ENCODE measurements at regions not wholly inside any gene's neighbourhood (a gene's known extent, or its start where the extent isn't known, plus 50 kb on each side); places are given as distances from the start of the nearest gene placed in this dataset.

DNA sequence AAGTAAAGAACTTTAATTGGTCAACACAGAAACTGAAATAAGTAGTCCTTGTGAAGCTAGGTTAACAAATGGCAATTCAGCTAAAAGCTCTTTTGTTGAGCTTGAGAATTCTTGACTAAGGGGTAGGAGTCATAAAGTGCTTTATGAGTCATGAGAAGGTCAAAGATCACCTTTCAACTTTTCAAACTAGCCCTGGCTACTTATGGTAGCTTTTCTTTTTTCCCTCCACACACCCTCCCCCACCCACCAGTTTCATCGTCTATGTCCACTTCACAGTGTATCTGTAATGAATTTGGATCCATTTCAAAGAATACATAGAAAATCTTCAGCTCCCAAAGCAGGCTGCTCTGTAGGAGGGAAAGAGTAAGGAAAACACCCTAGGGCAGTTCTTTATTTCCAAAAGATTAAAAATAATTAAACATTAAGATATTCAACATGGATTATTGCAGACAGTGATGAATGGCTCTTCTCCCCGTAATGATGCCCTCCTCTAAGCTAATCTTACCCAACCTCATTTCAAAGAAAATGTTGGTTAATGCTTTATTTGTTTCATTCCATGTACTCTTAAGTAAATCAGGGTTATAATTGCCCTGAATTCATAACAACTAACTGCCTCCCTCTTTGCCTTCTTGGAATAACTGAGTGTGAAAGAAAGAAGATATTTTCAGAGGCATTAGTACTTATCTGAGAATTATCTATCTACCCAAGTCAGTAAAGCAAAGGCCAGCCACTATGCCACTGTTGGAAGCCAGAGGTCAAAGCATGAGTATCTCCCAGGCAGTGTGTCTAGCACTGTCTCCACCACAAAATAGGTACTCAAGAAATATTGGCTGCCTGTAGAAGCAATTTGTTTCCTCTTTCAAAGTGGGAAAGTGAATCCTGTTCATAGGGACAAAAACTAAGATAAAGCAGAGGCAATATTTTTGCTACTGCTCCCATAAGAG is 290.6 kb downstream of the PIK3R1 start:
- peak overlapping the region; percentile 88 for H2AFZ ChIP-seq (ENCODE audit: low read depth, low read length, poor library complexity, severe bottlenecking)
- peak; percentile 60 for DNase-seq (ENCODE audit: low read depth, low spot score)
- H3K4me1 ChIP-seq (ENCODE audit: control insufficient read depth in 1 of 2, insufficient read depth in 2 of 2, low read length in 2 of 2), result peaks cover 4 to 15% of the 10 kb centered on the region in 2 experiments; a peak in 3 of 4 replicates
- H3K27me3 ChIP-seq (ENCODE audit: insufficient read depth, low read length), result no peaks in the 10 kb centered on the region
- peak overlapping the region in 1 of 2 experiments; percentile 25; a peak in 2 of 4 replicates for H3K4me3 ChIP-seq (replicated peaks in 1 of 2; ENCODE audit: low read depth in 1 of 2, low read length in 2 of 2)
- peak overlapping the region; percentile 59 for H3K4me2 ChIP-seq (ENCODE audit: low read length)
- intact Hi-C loops (cut with micrococcal nuclease), result no loop called here
- no peak overlapping the region for H3K9ac ChIP-seq (ENCODE audit: low read length)
- no peaks in the 10 kb centered on the region for H3K36me3 ChIP-seq (ENCODE audit: control insufficient read depth in 1 of 2, insufficient read depth in 2 of 2, low read length in 2 of 2)
- ChIA-PET RAD21 (ENCODE audit: low non-redundant PET in 1 of 2, low total read pairs in 2 of 2, uncharacterized antibody in 2 of 2, unreplicated experiment in 2 of 2) (no interaction called here), POLR2A (no interaction called here), CTCF (no interaction called here)
- ATAC-seq, result peak; percentile 80
- 0 out of 2 replicates have a peak, but pooled peaks cover 3% of the 10 kb centered on the region for H3K9me2 ChIP-seq (ENCODE audit: insufficient read depth)
- TF ChIP-seq SP1 (IDR thresholded peaks at IDR 0.05; ENCODE audit: low read depth), result peak; percentile 23; the same call in 1 of the 2 replicates
- peak; percentile 94 for TF ChIP-seq TCF7L2 (IDR thresholded peaks at IDR 0.05; ENCODE audit: borderline replicate concordance, extremely low read depth, insufficient read depth, insufficient read length)
- TF ChIP-seq POLR2AphosphoS5 (IDR thresholded peaks at IDR 0.05; ENCODE audit: low read depth, low read length), result no peak
- peak; percentile 54 for TF ChIP-seq JUND (IDR thresholded peaks at IDR 0.05)
- TF ChIP-seq FOSL1 (IDR thresholded peaks at IDR 0.05; ENCODE audit: low read depth), result peak; percentile 59
- no peaks in the 10 kb centered on the region for H3K79me2 ChIP-seq (ENCODE audit: insufficient read depth, low read length)
- H3K27ac ChIP-seq (ENCODE audit: low read depth, low read length), result no peak overlapping the region
- BruUV-seq (replicated peaks), result no TSS peak
- no peaks in the 10 kb centered on the region for H3K9me3 ChIP-seq (ENCODE audit: control insufficient read depth in 1 of 2, insufficient read depth in 1 of 2, low read depth in 1 of 2, low read length in 2 of 2)
- no peaks in the 10 kb centered on the region for H4K20me1 ChIP-seq (ENCODE audit: insufficient read depth)

- Histone ChIP-seq H3K27ac (ENCODE audit: low read depth, low read length) (no peak overlapping the region), H3K4me1 (ENCODE audit: control insufficient read depth in 1 of 2, insufficient read depth in 2 of 2, low read length in 2 of 2) (no peaks in the 10 kb centered on the region), H3K36me3 (ENCODE audit: control insufficient read depth in 1 of 2, insufficient read depth in 2 of 2, low read length in 2 of 2) (no peaks in the 10 kb centered on the region), H2AFZ (ENCODE audit: low read depth, low read length, poor library complexity, severe bottlenecking) (no peak overlapping the region), H3K79me2 (ENCODE audit: insufficient read depth, low read length) (no peaks in the 10 kb centered on the region), H4K20me1 (ENCODE audit: insufficient read depth) (no peaks in the 10 kb centered on the region), H3K9me2 (ENCODE audit: insufficient read depth) (0 out of 2 replicates have a peak, but pooled peaks cover 3% of the 10 kb centered on the region), H3K4me2 (ENCODE audit: low read length) (no peak overlapping the region), H3K27me3 (ENCODE audit: insufficient read depth, low read length) (no peaks in the 10 kb centered on the region), H3K9me3 (ENCODE audit: control insufficient read depth in 1 of 2, insufficient read depth in 1 of 2, low read depth in 1 of 2, low read length in 2 of 2) (no peaks in the 10 kb centered on the region), H3K9ac (ENCODE audit: low read length) (no peak overlapping the region), H3K4me3 (replicated peaks in 1 of 2; ENCODE audit: low read depth in 1 of 2, low read length in 2 of 2) (no peak overlapping the region)
- TF ChIP-seq POLR2AphosphoS5 (IDR thresholded peaks at IDR 0.05; ENCODE audit: low read depth, low read length) (no peak), JUND (IDR thresholded peaks at IDR 0.05) (no peak), SRF (IDR thresholded peaks at IDR 0.05; ENCODE audit: low read depth) (no peak), ZNF274 (IDR thresholded peaks at IDR 0.05; ENCODE audit: low read depth, low read length) (no peak), ZBTB33 (IDR thresholded peaks at IDR 0.05; ENCODE audit: extremely low read depth, insufficient replicate concordance, low read length) (no peak), EZH2 (IDR thresholded peaks at IDR 0.05) (no peak), YY1 (IDR thresholded peaks at IDR 0.05; ENCODE audit: extremely low read depth, insufficient replicate concordance, low read depth, low read length) (no peak)
- ATAC-seq, result no peak
- POLR2A ChIA-PET, result no interaction called here
- no TSS peak for BruUV-seq (replicated peaks)
- DNase-seq (ENCODE audit: low read depth, low spot score), result no peak
- CTCF ChIA-PET, result no interaction called here
- RAD21 ChIA-PET (ENCODE audit: low non-redundant PET in 1 of 2, low total read pairs in 2 of 2, uncharacterized antibody in 2 of 2, unreplicated experiment in 2 of 2), result no interaction called here
- intact Hi-C loops (cut with micrococcal nuclease), result no loop called here
These were observed 300.0 kb downstream of the PIK3R1 start for GRCh38 chr5:68515514-68515913.

All from HCT116 (cell line).